HCT116 (cell line): ENCODE measurements at regions not wholly inside any gene's neighbourhood (a gene's known extent, or its start where the extent isn't known, plus 50 kb on each side); places are given as distances from the start of the nearest gene placed in this dataset.

Experiments
- ATAC-seq: fragments of 200-7000 bp; cut with Tn5 transposase; 2 replicates; pipeline ENCODE4 v1.9.1; 2020; ENCODE audit warnings: mild to moderate bottlenecking, moderate library complexity
- BruUV-seq: library from RNA; stranded (reverse); fragments of 400-500 nt; replicated peaks from 2 replicates; lab custom pipeline; 2021; lab: Mats Ljungman, UMichigan
- CTCF ChIA-PET: fragments of 300-600 bp; sonication (Branson Sonifier 250); formaldehyde crosslinking; loops from one replicate; lab custom pipeline; 2021; ENCODE audit warnings: antibody characterized with exemption; lab: Charles Lee
- POLR2A ChIA-PET: fragments of 300-600, 350-600 bp; sonication (Branson Sonifier 250); formaldehyde crosslinking; loops from one replicate; lab custom pipeline; 2021; ENCODE audit warnings: antibody characterized with exemption; lab: Charles Lee
- RAD21 ChIA-PET, 2 experiments: fragments of 300-600 bp; sonication (Branson Sonifier 250); formaldehyde crosslinking; loops; one replicate each; lab custom pipeline; 2023; ENCODE audit warnings: low total read pairs in 2 of 2; ENCODE audit not compliant: uncharacterized antibody in 2 of 2, unreplicated experiment in 2 of 2, low non-redundant PET in 1 of 2; lab: Charles Lee
- DNase-seq: peaks from one replicate; pipeline ENCODE4 v3.0.0-alpha.2; 2010; ENCODE audit warnings: low read depth, low spot score
- H2AFZ ChIP-seq: fragments of 200-600 bp; shearing (Covaris generic), sonication (generic); 2 replicates; pipeline ENCODE4 v1.6.1; 2017; ENCODE audit warnings: low read depth, mixed run types, mixed read lengths, antibody characterized with exemption, low read length; ENCODE audit not compliant: poor library complexity, severe bottlenecking
- H3K27ac ChIP-seq: 2 replicates; pipeline ENCODE4 v1.5.1; 2012; ENCODE audit warnings: low read depth, low read length
- H3K27me3 ChIP-seq: fragments of 200-600 bp; sonication (generic); 2 replicates; pipeline ENCODE4 v1.6.1; 2016; ENCODE audit warnings: mixed run types, low read length, mixed read lengths; ENCODE audit not compliant: insufficient read depth
- H3K36me3 ChIP-seq, 2 experiments: fragments of 200-500 bp in 1 of 2; fragments of 200-600 bp in 1 of 2; sonication (Bioruptor generic) in 1 of 2; sonication (generic) in 1 of 2; 2 replicates each; pipeline versions ENCODE4 v1.5.1 to v1.6.1; 2014 to 2016; ENCODE audit warnings: low read length in 2 of 2, inconsistent platforms in 1 of 2, mixed read lengths in 1 of 2, mixed run types in 1 of 2; ENCODE audit not compliant: insufficient read depth in 2 of 2, control insufficient read depth in 1 of 2
- H3K4me1 ChIP-seq, 2 experiments: fragments of 200-600 bp in 1 of 2; sonication (generic) in 1 of 2; 2 replicates each; pipeline versions ENCODE4 v1.5.1 to v1.6.1; 2012 to 2017; ENCODE audit warnings: low read length in 2 of 2, inconsistent platforms in 1 of 2, mild to moderate bottlenecking in 1 of 2, mixed read lengths in 1 of 2, mixed run types in 1 of 2, moderate library complexity in 1 of 2; ENCODE audit not compliant: insufficient read depth in 2 of 2, control insufficient read depth in 1 of 2
- H3K4me2 ChIP-seq: fragments of 200-600 bp; sonication (generic); 2 replicates; pipeline ENCODE4 v1.6.1; 2017; ENCODE audit warnings: mixed run types, low read length, mixed read lengths
- H3K4me3 ChIP-seq, 2 experiments: fragments of 200-600 bp in 1 of 2; sonication (generic) in 1 of 2; replicated peaks in 1 of 2; 2 replicates each; pipeline ENCODE4 v1.5.1; 2011 to 2016; ENCODE audit warnings: low read length in 2 of 2, control low read depth in 1 of 2, low read depth in 1 of 2, mild to moderate bottlenecking in 1 of 2, mixed read lengths in 1 of 2, mixed run types in 1 of 2
- H3K79me2 ChIP-seq: fragments of 200-600 bp; sonication (generic); 2 replicates; pipeline ENCODE4 v1.6.1; 2017; ENCODE audit warnings: mild to moderate bottlenecking, mixed run types, low read length, moderate library complexity, mixed read lengths; ENCODE audit not compliant: insufficient read depth
- H3K9ac ChIP-seq: fragments of 200-600 bp; sonication (generic); 2 replicates; pipeline ENCODE4 v1.6.1; 2016; ENCODE audit warnings: low read length, mixed read lengths
- H3K9me2 ChIP-seq: fragments of 200-600 bp; sonication (generic), shearing (Covaris generic); 2 replicates; pipeline ENCODE4 v1.6.1; 2017; ENCODE audit warnings: mixed run types, mild to moderate bottlenecking, moderate library complexity; ENCODE audit not compliant: insufficient read depth
- H3K9me3 ChIP-seq, 2 experiments: fragments of 200-500 bp in 1 of 2; fragments of 200-600 bp in 1 of 2; sonication (Bioruptor generic) in 1 of 2; sonication (generic) in 1 of 2; 2 replicates each; pipeline ENCODE4 v1.6.1; 2014 to 2017; ENCODE audit warnings: low read length in 2 of 2, mixed read lengths in 2 of 2, inconsistent platforms in 1 of 2, low read depth in 1 of 2, mild to moderate bottlenecking in 1 of 2, mixed run types in 1 of 2, moderate library complexity in 1 of 2; ENCODE audit not compliant: control insufficient read depth in 1 of 2, insufficient read depth in 1 of 2
- H4K20me1 ChIP-seq: fragments of 200-600 bp; sonication (generic), shearing (Covaris generic); 2 replicates; pipeline ENCODE4 v1.6.1; 2017; ENCODE audit warnings: mixed run types, mild to moderate bottlenecking, moderate library complexity; ENCODE audit not compliant: insufficient read depth
- ATF3 ChIP-seq: IDR thresholded peaks from 2 replicates; pipeline ENCODE4 v1.6.1; 2012
- CBX3 ChIP-seq: IDR thresholded peaks from 2 replicates; pipeline ENCODE4 v1.6.1; 2012; ENCODE audit warnings: low read depth
- CTCF ChIP-seq, 3 experiments: fragments of 200-600 bp in 1 of 3; sonication (generic) in 1 of 3; IDR thresholded peaks in 2 of 3; conservative IDR thresholded peaks in 1 of 3; 2 replicates each; pipeline ENCODE4 v1.5.1; 2012 to 2017; ENCODE audit warnings: low read depth in 2 of 3, low read length in 2 of 3, antibody characterized with exemption in 1 of 3, borderline replicate concordance in 1 of 3, control low read depth in 1 of 3, mild to moderate bottlenecking in 1 of 3, mixed read lengths in 1 of 3, mixed run types in 1 of 3, moderate library complexity in 1 of 3; ENCODE audit not compliant: insufficient read depth in 1 of 3
- ELF1 ChIP-seq: IDR thresholded peaks from 2 replicates; pipeline ENCODE4 v1.6.1; 2012; ENCODE audit warnings: low read depth, borderline replicate concordance
- EZH2 ChIP-seq: fragments of 200-600 bp; sonication (generic); IDR thresholded peaks from 2 replicates; pipeline ENCODE4 v1.6.1; 2017; ENCODE audit warnings: antibody characterized with exemption, mixed run types
- JUND ChIP-seq: IDR thresholded peaks from 2 replicates; pipeline ENCODE4 v1.6.1; 2012
- POLR2AphosphoS5 ChIP-seq: IDR thresholded peaks from 2 replicates; pipeline ENCODE4 v1.6.1; 2011; ENCODE audit warnings: mild to moderate bottlenecking, low read depth, low read length, moderate library complexity
- SP1 ChIP-seq: IDR thresholded peaks from 2 replicates; pipeline ENCODE4 v1.6.1; 2012; ENCODE audit warnings: low read depth
- YY1 ChIP-seq: IDR thresholded peaks from 2 replicates; pipeline ENCODE4 v1.6.1; 2011; ENCODE audit warnings: low read length, low read depth, moderate library complexity, mild to moderate bottlenecking; ENCODE audit not compliant: insufficient replicate concordance; ENCODE audit errors: extremely low read depth
- ZBTB33 ChIP-seq: IDR thresholded peaks from 2 replicates; pipeline ENCODE4 v1.6.1; 2011; ENCODE audit warnings: mild to moderate bottlenecking, low read length, moderate library complexity; ENCODE audit not compliant: insufficient replicate concordance; ENCODE audit errors: extremely low read depth
- intact Hi-C: fragments of 100-400 bp; cut with micrococcal nuclease; formaldehyde crosslinking; loops from 2 replicates; pipeline ENCODE4 v1.10.0; 2022

GRCh38 chr22:27468712-27469111, 332.8 kb downstream of the MN1 start:
- Histone ChIP-seq H3K36me3 (no peaks in the 10 kb centered on the region), H3K4me2 (no peak overlapping the region), H2AFZ (no peak overlapping the region), H3K4me1 (peaks cover 0 to 8% of the 10 kb centered on the region in 2 experiments; a peak in 2 of 4 replicates), H4K20me1 (no peaks in the 10 kb centered on the region), H3K27me3 (no peaks in the 10 kb centered on the region), H3K9ac (no peak overlapping the region), H3K9me3 (no peaks in the 10 kb centered on the region), H3K79me2 (no peaks in the 10 kb centered on the region), H3K27ac (no peak overlapping the region), H3K4me3 (no peak overlapping the region), H3K9me2 (no peaks in the 10 kb centered on the region)
- BruUV-seq: no TSS peak
- no peak for DNase-seq
- ATAC-seq: no peak
- POLR2A ChIA-PET: no interaction called here
- RAD21 ChIA-PET: no interaction called here
- intact Hi-C loops: no loop called here
- CTCF ChIA-PET: no interaction called here
- TF ChIP-seq EZH2 (no peak), ELF1 (no peak), ATF3 (no peak), ZBTB33 (no peak), CBX3 (no peak), SP1 (no peak), CTCF (IDR thresholded peaks at IDR 0.05 in 2 of 3, conservative IDR thresholded peaks at IDR 0.05 in 1 of 3; ENCODE audit: borderline replicate concordance in 1 of 3, insufficient read depth in 1 of 3, low read depth in 2 of 3, low read length in 2 of 3) (no peak), POLR2AphosphoS5 (no peak), YY1 (no peak), JUND (no peak)
